Fibroblast of upper back skin (primary cell): ENCODE measurements at regions not wholly inside any gene's neighbourhood (a gene's known extent, or its start where the extent isn't known, plus 50 kb on each side); places are given as distances from the start of the nearest gene placed in this dataset.
A peak's percentile ranks its signal among the peaks of the same experiment; 100 is the strongest.

Experiments
- DNase-seq: peaks from one replicate; pipeline ENCODE4 v3.0.0-alpha.2; 2013

DNA sequence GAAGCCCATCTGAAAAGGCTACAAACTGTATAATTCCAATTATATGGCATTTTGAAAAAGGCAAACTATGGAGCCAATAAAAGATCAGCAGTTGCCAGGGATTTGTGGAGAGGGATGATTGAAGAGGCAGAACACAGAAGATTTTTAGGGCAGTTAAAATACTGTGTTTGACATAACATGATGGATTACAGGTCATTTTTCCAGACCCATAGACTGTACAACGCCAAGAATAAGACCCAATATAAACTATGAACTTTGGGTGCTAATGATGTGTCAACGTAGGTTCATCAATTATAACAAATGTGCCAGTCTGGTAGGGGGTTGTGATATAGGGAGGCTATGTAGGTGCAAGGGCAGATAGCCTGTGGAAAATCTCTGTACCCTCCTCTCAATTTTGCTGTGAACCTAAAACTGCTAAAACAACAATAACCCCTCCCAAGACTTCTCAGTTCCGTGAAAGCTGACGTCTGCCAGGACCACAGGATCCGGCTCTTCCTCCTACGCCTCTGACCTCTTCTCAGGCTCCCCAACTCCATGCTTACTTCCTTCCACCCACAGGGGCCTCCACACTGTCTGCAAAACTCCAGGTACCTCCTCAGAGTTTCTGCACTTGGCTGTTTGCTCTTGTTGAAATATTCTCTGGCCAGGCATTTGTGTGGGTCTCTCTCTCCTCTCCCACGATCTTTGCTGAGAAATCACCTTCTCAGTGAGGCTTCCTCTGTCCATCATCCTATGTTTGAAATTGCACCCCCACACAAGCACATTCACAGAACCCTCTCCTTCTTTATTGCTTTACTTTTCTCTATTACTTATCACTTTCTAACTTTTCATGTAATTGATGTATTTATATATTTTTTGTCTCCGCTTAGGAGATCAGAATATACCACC, 131.4 kb downstream of the BBS10 start:
- DNase-seq = no peak

GRCh38 chr12:76208129-76208528, 123.6 kb upstream of the NAP1L1 start:
- no peak for DNase-seq

GRCh38 chr12:76206677-76207072, 122.2 kb upstream of the NAP1L1 start:
- no peak for DNase-seq

DNA sequence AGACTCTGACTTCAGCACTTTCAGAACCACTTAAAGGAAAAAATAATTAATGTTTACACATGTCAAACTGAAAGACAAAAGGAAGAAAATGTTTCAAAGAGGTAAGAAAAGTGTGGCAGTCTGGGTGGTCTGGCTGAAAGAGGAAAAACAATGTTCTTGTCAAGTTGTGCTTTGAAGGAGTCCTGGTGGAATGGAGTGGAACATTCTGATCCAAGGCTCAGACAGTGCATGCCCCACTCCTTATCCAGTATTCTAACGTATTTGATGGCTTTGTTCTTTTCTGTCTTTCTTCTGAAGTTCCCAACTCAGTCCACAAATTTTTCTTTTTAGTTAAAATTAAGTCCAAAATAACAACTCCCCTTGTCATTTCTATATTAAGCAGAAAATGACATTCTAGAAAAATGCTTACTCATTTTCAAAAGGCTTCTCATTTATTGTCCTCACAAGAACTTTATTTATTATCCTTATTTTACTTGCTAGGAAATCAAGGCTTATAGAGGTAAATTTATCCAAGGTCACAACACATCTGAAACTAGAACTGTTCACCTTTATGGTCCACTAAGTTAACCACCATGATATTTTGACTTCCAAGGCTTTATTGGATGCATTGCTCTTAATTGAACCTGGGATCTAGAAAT, 121.7 kb upstream of the NAP1L1 start:
- no peak for DNase-seq

DNA sequence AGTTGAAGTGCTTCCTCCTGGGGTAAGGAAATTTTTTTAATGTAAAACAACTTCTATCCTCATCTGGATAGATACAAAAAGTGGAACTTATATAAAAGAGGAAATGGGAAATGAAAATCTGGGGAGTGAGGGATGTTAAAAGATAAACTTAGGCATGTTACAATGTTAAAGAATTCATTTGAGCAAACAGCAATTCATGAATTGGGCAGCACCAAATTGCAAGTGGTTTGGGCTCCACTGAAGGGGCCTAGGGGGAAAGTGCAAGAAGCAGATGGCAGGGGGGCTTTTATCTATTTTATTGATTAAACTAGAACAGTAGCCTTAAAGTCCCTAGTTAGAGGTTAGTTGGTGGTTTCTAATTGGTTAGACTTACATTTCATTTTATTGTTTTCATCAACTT, 118.1 kb upstream of the NAP1L1 start:
- DNase-seq = no peak

DNA sequence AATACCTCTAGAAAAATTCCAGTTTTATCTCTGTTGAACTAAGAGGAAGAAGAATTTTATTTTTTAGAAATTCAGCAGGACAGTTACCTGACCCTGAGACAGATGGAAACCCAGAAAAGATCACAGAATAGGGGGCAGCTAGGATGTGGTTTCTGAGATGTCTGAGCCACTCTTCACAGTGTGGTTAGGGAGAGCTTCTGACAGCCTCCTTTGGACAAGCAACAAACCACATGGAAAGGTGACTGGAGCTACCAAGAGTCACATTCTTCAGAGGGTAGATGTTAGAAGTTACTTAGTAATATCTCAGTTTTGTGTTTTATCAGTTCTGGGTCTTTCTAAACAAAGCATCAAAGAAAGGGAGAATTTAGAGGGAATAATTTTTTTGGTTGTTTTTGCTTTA, 117.3 kb upstream of the NAP1L1 start:
- peak; percentile 41 for DNase-seq

- no peak for DNase-seq
These were observed 116.8 kb upstream of the NAP1L1 start for GRCh38 chr12:76201316-76201715.

DNA sequence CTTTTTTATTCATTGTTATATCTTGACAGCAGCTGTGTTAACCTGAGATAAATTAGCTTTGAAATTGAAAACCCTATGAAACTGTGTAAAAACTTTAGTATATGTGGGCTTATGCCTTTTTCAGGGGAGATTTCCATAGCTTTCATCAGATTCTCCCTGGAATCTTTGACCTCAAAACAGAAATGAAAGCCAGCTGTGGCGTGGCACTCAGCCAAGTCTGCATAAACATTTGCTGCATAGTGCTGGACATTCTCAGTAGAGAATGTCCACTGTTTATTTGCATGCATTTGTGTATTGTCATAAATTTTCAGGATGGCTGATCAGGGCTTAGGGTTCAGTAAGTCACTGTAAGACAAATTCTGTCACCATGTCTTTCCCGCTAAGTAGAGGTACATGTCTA, 115.3 kb upstream of the NAP1L1 start:
- DNase-seq = peak; percentile 81

DNA sequence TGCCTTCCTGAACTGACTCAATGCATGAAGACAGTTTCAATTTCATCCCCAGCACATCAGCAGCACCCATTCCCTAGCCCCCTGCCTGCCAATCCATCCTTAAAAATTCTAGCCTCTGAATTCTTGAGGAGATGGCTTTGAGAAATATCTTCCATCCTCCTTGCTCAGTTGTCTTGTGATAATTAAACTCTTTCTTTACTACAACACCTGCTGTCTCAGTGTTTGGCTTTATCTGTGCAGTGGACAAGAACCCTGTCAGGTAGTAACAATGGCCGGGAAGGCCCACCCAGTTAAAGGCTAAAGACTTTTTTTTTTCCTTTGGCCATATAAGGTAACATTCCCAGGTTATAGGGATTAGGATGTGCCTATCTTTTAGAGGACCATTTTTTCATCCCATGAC, 114.4 kb upstream of the NAP1L1 start:
- DNase-seq = no peak

GRCh38 chr12:76197283-76197682, 112.8 kb upstream of the NAP1L1 start:
- DNase-seq = no peak

DNA sequence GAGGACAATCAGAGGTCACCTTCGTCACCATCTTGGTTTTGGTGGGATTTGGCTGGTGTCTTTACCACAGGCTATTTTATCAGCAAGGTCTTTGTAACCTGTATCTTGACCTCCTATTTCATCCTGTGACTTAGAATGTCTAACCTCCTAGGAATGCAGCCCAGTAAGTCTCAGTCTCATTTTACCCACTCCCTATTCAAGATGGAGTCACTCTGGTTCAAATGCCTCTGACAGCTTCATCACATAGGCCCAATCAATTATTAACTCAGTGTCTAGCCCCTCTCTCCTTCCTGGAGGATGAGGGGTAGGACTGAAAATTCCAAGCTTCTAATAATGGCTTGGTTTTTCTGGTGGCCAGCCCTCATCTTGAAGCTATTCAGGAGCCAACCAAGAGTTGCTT, 111.4 kb upstream of the NAP1L1 start:
- DNase-seq = no peak

DNA sequence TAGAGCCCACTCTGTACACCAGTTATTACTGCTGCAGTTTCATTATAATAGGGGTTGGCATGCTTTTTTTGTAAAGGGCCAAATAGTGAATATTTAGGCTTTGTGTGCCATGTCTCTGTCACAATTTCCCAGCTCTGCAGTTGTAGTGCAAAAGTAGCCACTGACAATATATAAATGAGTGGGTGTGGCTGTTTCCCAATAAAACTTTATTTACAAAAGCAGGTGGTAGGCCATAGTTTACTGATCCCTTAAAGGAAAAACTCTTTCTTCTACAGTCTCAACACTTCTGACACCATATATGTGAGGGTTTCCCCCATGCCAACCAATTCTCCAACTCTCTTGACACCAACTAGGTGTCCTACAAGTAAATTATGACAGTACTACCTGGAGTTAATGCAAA, 110.2 kb upstream of the NAP1L1 start:
- no peak for DNase-seq

- no peak for DNase-seq
These were observed 109.5 kb upstream of the NAP1L1 start for GRCh38 chr12:76193961-76194360.

DNA sequence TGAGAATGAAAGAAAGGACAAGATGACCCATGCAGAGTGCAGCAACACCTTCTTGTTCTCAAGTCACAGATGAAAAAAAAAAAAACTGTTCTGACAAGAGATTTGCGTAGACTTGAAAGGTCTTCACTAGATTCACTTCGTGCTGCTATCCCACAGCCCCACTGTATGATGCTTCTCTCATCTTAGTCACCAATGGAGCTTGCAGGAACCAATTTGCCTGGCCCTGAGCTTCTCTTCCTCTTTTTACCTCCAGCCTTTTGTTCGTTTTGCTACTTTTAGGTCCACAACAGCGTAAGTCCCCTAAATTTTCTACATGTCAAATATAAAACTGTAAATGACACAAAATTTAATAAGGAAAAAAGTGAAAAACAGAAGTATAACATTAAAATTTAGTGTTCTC, 107.9 kb upstream of the NAP1L1 start:
- no peak for DNase-seq

DNA sequence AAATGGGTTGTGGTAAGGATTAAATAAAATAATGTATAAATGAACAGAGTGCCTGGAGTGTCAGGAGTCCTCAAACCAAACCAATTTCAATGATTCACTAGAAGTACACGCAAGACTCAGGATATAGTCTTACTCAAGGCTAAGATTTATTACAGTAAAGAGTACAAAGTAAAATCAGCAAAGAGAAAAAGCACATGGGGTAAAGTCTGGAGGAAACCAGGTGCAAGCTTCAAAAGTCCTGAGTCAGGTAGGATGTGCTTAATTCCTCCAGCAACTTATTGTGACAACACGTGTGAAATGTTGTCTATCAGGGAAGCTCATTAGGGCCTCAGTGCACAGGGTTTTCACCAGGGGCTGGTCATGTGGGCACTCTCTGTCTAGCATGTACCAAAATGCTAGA, 105.8 kb upstream of the NAP1L1 start:
- DNase-seq = peak; percentile 32

DNA sequence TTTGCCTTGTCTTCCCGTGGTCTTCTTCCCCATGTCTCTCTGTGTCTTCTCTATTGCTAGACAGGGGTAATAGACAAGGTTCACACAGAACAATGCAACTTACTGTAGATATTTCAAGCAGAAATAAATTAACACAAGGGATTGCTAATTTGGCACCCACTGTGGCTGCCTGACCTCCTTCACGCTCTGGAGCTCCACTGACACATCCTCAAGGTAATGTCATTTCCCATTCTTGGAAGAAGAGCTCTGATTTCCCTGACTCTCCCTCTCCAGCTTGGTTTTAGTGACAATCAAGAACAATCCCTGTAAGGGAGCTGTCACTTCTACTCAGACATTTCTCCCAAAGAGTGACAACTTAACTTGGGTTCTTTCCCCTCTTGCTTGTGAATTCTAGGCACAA, 105.4 kb upstream of the NAP1L1 start:
- DNase-seq = no peak

- DNase-seq = no peak
These were observed 102.7 kb upstream of the NAP1L1 start for GRCh38 chr12:76187177-76187576.

- DNase-seq = no peak
These were observed 101.8 kb upstream of the NAP1L1 start for GRCh38 chr12:76186131-76186906.

- peak; percentile 99 for DNase-seq
These were observed 99.1 kb upstream of the NAP1L1 start for GRCh38 chr12:76183459-76184186.

DNA sequence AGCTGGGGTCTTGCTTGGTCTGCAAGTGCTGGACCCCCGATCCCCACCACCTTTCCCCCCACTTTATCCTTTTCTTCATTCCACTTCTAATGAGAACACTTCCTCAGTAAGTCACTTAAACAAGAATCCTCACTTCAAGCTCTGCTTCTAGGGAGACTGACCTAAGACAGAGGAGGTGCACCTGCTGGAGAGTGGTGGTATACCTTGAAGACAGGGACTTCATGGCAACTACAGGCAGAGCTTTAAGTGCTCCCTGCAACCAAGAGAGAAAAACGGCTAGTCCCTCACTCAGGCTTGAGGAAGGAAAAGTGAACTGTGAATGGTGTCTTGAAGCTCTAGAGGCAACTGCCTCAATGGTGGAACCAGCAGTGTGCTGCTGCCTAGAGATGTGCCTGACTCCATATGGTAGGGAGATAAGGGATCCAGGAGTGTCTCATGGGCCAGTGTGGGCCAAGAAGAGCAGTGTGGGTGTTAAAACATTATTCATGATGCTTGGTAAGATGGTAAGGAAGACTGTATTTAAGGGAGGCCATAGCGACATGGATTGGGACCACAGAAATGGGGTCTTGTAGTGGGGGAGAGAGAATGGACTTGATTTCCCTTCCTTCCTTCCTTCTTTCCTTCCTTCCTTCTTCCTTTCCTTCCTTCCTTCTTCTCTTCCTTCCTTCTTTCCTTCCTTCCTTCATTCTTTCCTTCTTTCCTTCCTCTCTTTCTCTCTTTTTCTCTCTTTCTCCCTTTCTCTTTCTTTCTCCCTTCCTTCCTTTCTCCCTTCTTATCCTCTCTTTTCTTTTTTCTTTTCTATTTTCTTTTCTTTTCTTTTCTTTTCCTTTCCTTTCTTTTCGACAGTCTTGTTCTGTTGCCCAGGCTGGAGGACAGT, 96.2 kb upstream of the NAP1L1 start:
- DNase-seq = no peak

- DNase-seq = no peak
These were observed 94.0 kb upstream of the NAP1L1 start for GRCh38 chr12:76178452-76178851.

DNA sequence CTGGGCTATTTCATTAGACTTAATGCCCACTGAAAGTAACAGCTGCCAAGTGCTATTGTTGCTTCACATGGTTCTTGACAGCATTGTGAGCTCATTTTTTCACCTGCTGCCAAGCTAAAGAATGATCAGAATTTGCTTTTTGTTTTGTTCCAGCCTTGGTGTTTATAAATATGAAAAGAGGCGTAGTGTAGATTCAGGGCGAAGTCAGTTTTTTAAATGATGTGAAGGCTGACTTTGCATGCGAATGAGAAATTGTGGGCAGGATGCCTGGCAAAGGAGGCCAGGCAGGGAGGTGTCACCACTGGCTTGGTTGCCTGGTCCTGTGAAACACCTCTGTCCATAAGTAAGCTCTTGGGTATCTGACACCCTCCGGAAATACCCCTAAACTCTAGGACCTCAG, 93.3 kb upstream of the NAP1L1 start:
- DNase-seq = no peak
